HL-60 (cell line): ENCODE measurements at regions not wholly inside any gene's neighbourhood (a gene's known extent, or its start where the extent isn't known, plus 50 kb on each side); places are given as distances from the start of the nearest gene placed in this dataset.

ENCODE experiments used
- GABPA ChIP-seq: IDR thresholded peaks from 2 replicates; pipeline ENCODE4 v1.6.1; 2012; ENCODE audit warnings: low read depth
- POLR2AphosphoS5 ChIP-seq: IDR thresholded peaks from 2 replicates; pipeline ENCODE4 v1.6.1; 2012; ENCODE audit warnings: low read depth
- REST ChIP-seq: IDR thresholded peaks from 2 replicates; pipeline ENCODE4 v1.6.1; 2012; ENCODE audit warnings: low read depth; ENCODE audit not compliant: insufficient replicate concordance
- TF ChIP-seq, protein P1 (sequence below): IDR thresholded peaks from one replicate; pipeline ENCODE4 v1.5.1; 2011; ENCODE audit warnings: low read length, control low read depth, inconsistent platforms; ENCODE audit not compliant: insufficient read depth

DNA sequence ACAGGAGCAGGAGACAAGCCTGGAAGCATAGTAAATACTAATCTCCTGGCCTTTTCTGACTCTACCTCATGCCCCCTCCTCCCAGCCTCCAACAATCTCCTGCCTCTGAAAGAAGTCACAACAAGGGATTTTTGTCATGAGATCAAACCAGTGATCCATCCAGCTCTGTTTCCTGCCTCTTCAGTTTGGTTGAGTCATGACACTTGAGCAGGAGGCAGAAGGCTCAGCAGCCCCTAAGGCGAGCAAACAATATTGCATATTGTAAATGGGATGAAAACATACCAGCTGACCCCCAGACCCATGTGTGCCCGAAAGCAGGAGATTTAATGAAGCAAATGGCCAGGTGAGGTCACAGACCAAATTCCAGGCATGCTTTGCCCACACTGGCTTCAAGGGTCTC, 272.8 kb downstream of the GAS1 start:
- TF ChIP-seq REST (no peak), POLR2AphosphoS5 (no peak), GABPA (no peak)
- TF ChIP-seq, protein P1, sequence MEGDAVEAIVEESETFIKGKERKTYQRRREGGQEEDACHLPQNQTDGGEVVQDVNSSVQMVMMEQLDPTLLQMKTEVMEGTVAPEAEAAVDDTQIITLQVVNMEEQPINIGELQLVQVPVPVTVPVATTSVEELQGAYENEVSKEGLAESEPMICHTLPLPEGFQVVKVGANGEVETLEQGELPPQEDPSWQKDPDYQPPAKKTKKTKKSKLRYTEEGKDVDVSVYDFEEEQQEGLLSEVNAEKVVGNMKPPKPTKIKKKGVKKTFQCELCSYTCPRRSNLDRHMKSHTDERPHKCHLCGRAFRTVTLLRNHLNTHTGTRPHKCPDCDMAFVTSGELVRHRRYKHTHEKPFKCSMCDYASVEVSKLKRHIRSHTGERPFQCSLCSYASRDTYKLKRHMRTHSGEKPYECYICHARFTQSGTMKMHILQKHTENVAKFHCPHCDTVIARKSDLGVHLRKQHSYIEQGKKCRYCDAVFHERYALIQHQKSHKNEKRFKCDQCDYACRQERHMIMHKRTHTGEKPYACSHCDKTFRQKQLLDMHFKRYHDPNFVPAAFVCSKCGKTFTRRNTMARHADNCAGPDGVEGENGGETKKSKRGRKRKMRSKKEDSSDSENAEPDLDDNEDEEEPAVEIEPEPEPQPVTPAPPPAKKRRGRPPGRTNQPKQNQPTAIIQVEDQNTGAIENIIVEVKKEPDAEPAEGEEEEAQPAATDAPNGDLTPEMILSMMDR, result no peak
